ENCODE measurements at regions not wholly inside any gene's neighbourhood (a gene's known extent, or its start where the extent isn't known, plus 50 kb on each side); places are given as distances from the start of the nearest gene placed in this dataset.

GRCh38 chr9:80125731-80126264 lies 554.0 kb downstream of the TLE4 start:
- Mint-ChIP-seq H3K4me3 (no peak overlapping the region), H3K36me3 (no peaks in the 10 kb centered on the region), H3K4me1 (no peaks in the 10 kb centered on the region), H3K27ac (no peak overlapping the region), H3K9me3 (no peaks in the 10 kb centered on the region), H3K27me3 (no peaks in the 10 kb centered on the region)
- DNase-seq, result no peak
- no peak for ATAC-seq (ENCODE audit: low read depth)
- POLR2A ChIA-PET, result no interaction called here

- no peak overlapping the region for H3K4me3 Mint-ChIP-seq
- no peak overlapping the region for H3K27ac Mint-ChIP-seq
- H3K9me3 Mint-ChIP-seq, result peaks cover 11% of the 10 kb centered on the region
- H3K4me1 Mint-ChIP-seq, result no peaks in the 10 kb centered on the region
- POLR2A ChIA-PET, result no interaction called here
- peaks cover 2% of the 10 kb centered on the region for H3K27me3 Mint-ChIP-seq
- ATAC-seq (ENCODE audit: low read depth), result no peak
- DNase-seq, result no peak
- H3K36me3 Mint-ChIP-seq, result no peaks in the 10 kb centered on the region
Measured at GRCh38 chr9:80117031-80117430, 545.3 kb downstream of the TLE4 start.

DNA sequence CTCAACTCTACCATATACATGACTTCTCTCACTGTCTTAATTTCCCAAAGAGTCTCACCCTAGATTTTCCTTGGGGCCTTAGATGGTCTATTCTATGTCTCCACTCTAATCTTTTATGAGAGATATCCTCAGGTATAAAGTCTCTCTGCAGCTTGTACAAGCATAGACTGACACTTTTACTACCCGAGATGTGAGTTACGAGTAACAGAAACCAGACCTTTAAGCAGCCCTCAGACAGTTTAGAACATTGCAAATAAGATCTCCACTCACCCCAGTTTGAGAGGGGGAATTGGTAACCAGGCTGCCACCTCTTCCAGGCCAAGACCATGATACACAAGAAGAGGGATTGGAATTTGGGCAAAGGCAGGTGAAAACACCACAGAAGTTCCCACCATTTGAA lies 542.5 kb downstream of the TLE4 start:
- H3K4me3 Mint-ChIP-seq, result no peak overlapping the region
- peaks cover 11% of the 10 kb centered on the region for H3K9me3 Mint-ChIP-seq
- H3K4me1 Mint-ChIP-seq, result no peaks in the 10 kb centered on the region
- no peak for DNase-seq
- H3K36me3 Mint-ChIP-seq, result no peaks in the 10 kb centered on the region
- H3K27me3 Mint-ChIP-seq, result peaks cover 2% of the 10 kb centered on the region
- no peak for ATAC-seq (ENCODE audit: low read depth)
- POLR2A ChIA-PET, result no interaction called here
- no peak overlapping the region for H3K27ac Mint-ChIP-seq

DNA sequence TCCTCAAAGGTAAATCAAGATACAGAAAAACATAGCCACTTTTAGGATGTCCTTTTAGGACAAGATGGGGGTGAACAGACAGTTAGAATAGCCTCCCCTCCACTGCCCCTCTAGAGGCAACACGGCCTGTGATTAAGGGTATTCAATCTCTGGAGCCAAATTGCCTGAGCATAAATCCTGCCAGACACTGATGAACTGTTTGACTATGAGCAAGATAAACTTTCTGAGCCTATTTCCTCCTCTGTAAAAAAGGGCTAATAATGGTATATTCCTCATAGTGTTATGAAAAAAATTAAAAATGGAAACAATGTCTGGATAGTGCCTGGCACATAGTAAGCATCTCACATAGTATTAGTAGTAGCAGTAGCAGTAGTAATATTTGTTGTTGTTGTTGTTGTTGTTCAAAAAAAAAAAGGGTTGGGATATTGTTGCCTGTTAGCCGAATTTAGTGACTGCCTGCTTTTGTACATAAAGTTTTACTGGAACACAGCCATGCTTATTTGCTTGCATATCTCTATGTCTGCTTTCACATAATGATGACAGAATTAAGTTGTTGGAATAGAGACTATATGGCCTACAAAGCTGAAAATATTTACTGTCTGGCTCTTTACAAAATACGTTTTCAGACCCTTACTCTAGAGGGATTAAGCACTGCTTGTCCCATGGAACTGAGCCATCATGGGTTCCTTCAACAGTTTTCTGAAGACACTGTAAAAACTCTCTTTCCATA lies 536.3 kb downstream of the TLE4 start:
- ATAC-seq (ENCODE audit: low read depth), result no peak
- no peak overlapping the region for H3K4me3 Mint-ChIP-seq
- no peaks in the 10 kb centered on the region for H3K9me3 Mint-ChIP-seq
- no peak overlapping the region for H3K27ac Mint-ChIP-seq
- POLR2A ChIA-PET, result no interaction called here
- no peak for DNase-seq
- H3K4me1 Mint-ChIP-seq, result no peaks in the 10 kb centered on the region
- no peaks in the 10 kb centered on the region for H3K36me3 Mint-ChIP-seq
- H3K27me3 Mint-ChIP-seq, result peaks cover 4% of the 10 kb centered on the region

DNA sequence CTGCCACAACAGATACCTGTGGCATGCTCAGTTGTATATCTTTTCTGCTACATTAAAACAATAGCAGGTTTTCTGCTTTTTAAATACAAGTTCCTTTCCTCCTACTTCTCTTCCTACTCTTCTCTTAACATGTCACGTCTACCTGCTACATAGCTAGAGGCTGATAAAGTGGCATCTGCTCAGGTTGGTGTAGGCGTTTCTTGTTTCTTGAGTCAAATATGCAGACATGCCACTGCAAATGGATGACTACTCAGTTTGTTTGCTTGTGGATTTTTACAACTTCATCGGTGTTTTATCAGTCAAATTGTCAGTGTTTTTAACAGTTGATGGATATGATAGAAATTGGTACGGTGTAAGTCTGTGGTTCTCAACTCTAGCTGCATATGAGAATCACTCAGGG lies 525.7 kb downstream of the TLE4 start:
- Mint-ChIP-seq H3K36me3 (peaks cover 1% of the 10 kb centered on the region), H3K27me3 (no peaks in the 10 kb centered on the region), H3K4me3 (no peak overlapping the region), H3K27ac (no peak overlapping the region), H3K9me3 (no peaks in the 10 kb centered on the region), H3K4me1 (no peaks in the 10 kb centered on the region)
- no peak for ATAC-seq (ENCODE audit: low read depth)
- POLR2A ChIA-PET, result no interaction called here
- no peak for DNase-seq

DNA sequence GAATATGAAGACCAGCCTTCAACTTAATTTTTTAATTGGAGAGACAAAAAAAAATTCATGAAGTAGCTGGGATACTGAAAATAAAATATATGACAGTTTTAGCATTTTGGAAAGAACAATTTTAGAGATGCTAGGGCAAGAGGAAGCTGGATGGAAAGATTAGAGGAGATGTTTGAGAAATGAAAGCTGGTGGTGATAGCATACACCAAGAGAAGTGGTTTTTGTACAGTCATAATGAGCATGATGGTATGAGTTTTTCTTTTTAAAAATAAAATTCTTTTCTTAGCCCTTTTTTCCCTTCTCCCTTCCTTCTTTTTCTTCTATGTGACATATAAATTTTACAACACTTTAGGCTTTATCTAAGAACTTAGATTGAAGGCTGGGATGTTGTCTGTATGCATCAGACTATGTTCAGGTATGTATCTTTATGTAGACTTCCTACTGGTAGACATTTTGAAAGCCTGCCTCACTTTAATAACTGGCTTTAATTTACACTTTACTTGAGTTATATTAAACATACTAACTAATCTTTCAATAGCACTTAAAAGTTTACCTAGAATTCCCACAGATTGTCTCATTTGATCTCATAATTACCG lies 522.5 kb downstream of the TLE4 start:
- H3K27ac Mint-ChIP-seq, result no peak overlapping the region
- POLR2A ChIA-PET, result no interaction called here
- H3K4me3 Mint-ChIP-seq, result no peak overlapping the region
- H3K4me1 Mint-ChIP-seq, result no peaks in the 10 kb centered on the region
- no peaks in the 10 kb centered on the region for H3K27me3 Mint-ChIP-seq
- no peaks in the 10 kb centered on the region for H3K9me3 Mint-ChIP-seq
- peaks cover 1% of the 10 kb centered on the region for H3K36me3 Mint-ChIP-seq
- ATAC-seq (ENCODE audit: low read depth) (no peak), DNase-seq (no peak)

DNA sequence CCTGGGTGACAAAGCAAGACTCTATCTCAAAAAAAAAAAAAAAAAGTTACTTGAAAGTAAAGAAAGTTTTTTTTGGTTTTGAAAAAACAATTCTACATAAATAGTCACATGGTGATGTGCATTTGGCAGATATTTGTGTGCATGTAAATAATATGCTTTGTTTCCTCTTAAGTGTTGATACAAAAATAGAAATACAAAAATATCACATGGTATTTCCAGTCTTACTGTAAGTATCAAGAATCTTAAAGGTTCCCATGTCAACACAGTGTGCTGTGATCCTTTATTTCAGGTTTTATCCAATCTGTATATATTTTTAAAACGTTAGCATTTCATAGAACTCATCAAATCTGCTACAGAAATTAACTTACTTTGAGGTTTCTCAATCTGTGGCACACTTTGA lies 521.9 kb downstream of the TLE4 start:
- H3K9me3 Mint-ChIP-seq, result no peaks in the 10 kb centered on the region
- POLR2A ChIA-PET, result no interaction called here
- ATAC-seq (ENCODE audit: low read depth) (no peak), DNase-seq (no peak)
- H3K4me1 Mint-ChIP-seq, result no peaks in the 10 kb centered on the region
- no peak overlapping the region for H3K4me3 Mint-ChIP-seq
- H3K27me3 Mint-ChIP-seq, result no peaks in the 10 kb centered on the region
- H3K27ac Mint-ChIP-seq, result no peak overlapping the region
- H3K36me3 Mint-ChIP-seq, result peaks cover 1% of the 10 kb centered on the region

DNA sequence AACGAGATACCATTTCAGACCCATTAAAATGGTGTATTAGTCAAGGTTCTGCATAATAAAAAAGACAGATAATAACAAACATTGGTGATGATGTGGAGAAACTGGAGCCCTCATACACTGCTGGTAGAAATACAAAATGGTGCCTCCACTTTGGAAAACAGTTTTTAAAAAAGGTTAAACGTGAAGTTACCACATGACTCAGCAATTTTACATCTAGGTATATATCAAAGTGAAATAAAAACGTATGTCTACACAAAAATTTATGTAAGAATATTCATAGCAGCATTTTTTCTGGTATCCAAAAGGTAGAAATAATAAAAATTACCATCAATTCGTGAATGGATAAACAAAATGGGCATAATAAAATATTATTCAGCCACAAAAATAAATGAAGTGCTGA lies 519.8 kb downstream of the TLE4 start:
- Mint-ChIP-seq H3K27me3 (no peaks in the 10 kb centered on the region), H3K4me1 (peaks cover 2% of the 10 kb centered on the region), H3K9me3 (no peaks in the 10 kb centered on the region), H3K27ac (no peak overlapping the region), H3K4me3 (no peak overlapping the region), H3K36me3 (no peaks in the 10 kb centered on the region)
- ATAC-seq (ENCODE audit: low read depth) (no peak), DNase-seq (no peak)
- POLR2A ChIA-PET, result no interaction called here

DNA sequence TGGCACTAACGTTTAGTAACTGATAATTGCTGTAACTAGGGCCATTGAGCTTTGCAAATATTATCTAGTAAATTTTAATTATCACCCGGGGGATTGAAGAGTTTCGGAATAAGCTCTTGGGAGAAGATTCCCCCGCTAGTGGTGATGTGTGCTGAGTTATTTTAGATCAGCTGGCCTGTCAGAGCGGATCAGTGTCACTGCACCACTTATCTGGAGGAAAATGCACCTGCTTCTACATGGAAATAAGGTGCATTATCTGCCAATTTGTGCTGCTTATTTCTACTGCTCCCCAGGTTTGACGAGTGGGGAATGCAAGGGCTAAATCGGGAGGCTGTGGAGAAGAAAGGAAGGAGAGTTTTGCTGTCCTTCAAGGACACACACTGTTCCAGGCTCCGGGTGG lies 518.6 kb downstream of the TLE4 start:
- no peaks in the 10 kb centered on the region for H3K9me3 Mint-ChIP-seq
- peaks cover 2% of the 10 kb centered on the region for H3K4me1 Mint-ChIP-seq
- DNase-seq (no peak), ATAC-seq (ENCODE audit: low read depth) (no peak)
- no peak overlapping the region for H3K27ac Mint-ChIP-seq
- POLR2A ChIA-PET, result no interaction called here
- H3K4me3 Mint-ChIP-seq, result no peak overlapping the region
- no peaks in the 10 kb centered on the region for H3K36me3 Mint-ChIP-seq
- no peaks in the 10 kb centered on the region for H3K27me3 Mint-ChIP-seq

DNA sequence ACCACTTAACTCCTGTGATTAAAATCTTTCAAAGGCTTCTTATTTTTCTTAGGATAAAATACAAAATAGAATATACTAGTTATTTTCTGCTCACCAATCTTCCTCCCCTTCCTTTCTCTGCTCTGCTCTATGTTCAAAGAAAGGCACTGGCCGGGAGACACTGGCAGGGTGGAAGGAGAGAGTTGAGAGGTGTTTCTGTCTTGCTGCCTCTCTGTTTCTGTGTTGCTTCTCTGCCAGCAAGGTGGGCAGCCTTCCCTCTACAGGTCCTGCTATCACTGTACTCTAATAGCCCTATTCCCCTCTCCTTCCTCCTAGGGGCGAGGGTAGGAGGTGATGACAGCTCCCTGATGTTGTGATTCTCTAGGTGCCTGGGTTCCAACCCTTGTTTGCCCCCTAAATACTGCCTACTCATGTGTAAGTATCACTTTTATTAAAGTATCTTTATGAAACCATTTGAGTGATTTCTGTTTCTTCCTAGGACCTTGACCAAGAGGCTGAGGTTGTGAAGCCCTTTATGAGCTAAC lies 515.1 kb downstream of the TLE4 start:
- Mint-ChIP-seq H3K9me3 (no peaks in the 10 kb centered on the region), H3K4me3 (no peak overlapping the region), H3K27me3 (no peaks in the 10 kb centered on the region), H3K27ac (no peak overlapping the region), H3K4me1 (peaks cover 2% of the 10 kb centered on the region), H3K36me3 (no peaks in the 10 kb centered on the region)
- POLR2A ChIA-PET, result interaction anchor here (0.5 kb wide), 1 partner anchor 481 kb away, joined by 3 read pairs; no protein-coding TSS in a partner anchor
- ATAC-seq (ENCODE audit: low read depth) (no peak), DNase-seq (no peak)

DNA sequence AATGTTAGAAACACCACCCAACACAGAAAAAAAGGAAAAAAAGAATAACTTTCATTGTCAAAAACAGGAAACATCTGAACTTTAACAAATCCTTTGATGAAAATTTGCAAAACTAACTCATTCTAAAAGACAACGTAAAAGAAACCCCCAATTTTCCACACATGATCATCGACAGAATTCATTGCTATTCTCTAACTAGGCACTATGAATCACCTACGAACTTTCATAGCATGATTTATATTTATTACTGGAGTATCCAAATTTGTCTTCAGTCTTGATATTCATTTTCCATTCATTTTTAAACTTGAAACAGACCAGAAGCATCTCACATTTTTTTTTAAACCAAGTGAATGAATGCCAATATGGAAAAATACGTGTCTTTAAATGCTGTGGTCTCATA lies 514.6 kb downstream of the TLE4 start:
- no peak for DNase-seq
- no peak for ATAC-seq (ENCODE audit: low read depth)
- POLR2A ChIA-PET, result no interaction called here
- no peaks in the 10 kb centered on the region for H3K27me3 Mint-ChIP-seq
- no peak overlapping the region for H3K27ac Mint-ChIP-seq
- H3K36me3 Mint-ChIP-seq, result no peaks in the 10 kb centered on the region
- H3K4me3 Mint-ChIP-seq, result no peak overlapping the region
- no peaks in the 10 kb centered on the region for H3K9me3 Mint-ChIP-seq
- peaks cover 2% of the 10 kb centered on the region for H3K4me1 Mint-ChIP-seq

- Mint-ChIP-seq H3K27me3 (no peaks in the 10 kb centered on the region), H3K27ac (no peak overlapping the region), H3K4me3 (no peak overlapping the region), H3K36me3 (no peaks in the 10 kb centered on the region), H3K9me3 (no peaks in the 10 kb centered on the region), H3K4me1 (peaks cover 2% of the 10 kb centered on the region)
- ATAC-seq (ENCODE audit: low read depth), result no peak
- DNase-seq, result no peak
- POLR2A ChIA-PET, result no interaction called here
Measured at GRCh38 chr9:80085668-80086067, 513.9 kb downstream of the TLE4 start.

DNA sequence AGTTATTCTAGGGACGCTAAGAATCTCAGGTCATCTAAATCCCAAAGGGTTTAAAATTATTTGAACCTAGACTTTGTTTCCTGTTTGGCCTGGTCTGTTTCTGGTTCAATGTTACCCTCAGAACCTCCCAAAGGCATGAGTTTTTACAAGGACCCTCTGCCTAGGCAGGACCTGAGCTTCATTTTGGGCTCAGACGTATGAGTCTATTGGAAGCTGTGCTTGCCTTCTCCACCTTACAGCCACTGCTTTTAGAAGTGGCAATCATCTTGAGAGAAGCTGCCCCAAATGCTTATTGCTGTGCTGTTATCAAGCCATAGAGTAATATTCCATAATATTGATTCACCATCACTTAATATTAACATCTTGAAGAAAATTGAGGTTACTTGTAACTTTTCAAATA lies 510.4 kb downstream of the TLE4 start:
- peaks cover under 1% of the 10 kb centered on the region for H3K4me1 Mint-ChIP-seq
- DNase-seq (no peak), ATAC-seq (ENCODE audit: low read depth) (no peak)
- H3K4me3 Mint-ChIP-seq, result no peak overlapping the region
- H3K9me3 Mint-ChIP-seq, result peaks cover 2% of the 10 kb centered on the region
- peaks cover under 1% of the 10 kb centered on the region for H3K36me3 Mint-ChIP-seq
- POLR2A ChIA-PET, result no interaction called here
- no peaks in the 10 kb centered on the region for H3K27me3 Mint-ChIP-seq
- no peak overlapping the region for H3K27ac Mint-ChIP-seq

- no peak for DNase-seq
- Mint-ChIP-seq H3K27me3 (no peaks in the 10 kb centered on the region), H3K9me3 (peaks cover 3% of the 10 kb centered on the region), H3K4me1 (peaks cover 2% of the 10 kb centered on the region), H3K4me3 (no peak overlapping the region), H3K36me3 (peaks cover 1% of the 10 kb centered on the region), H3K27ac (no peak overlapping the region)
- POLR2A ChIA-PET, result no interaction called here
- no peak for ATAC-seq (ENCODE audit: low read depth)
Measured at GRCh38 chr9:80078826-80079225, 507.1 kb downstream of the TLE4 start.

Measured in activated naive CD8-positive, alpha-beta T cell treated with anti-CD3 and anti-CD28 coated beads, Interleukin-2, amount 10 ng/mL, durations not matched to agents 7 days and 5 days (primary cell).